ENCODE measurements at regions not wholly inside any gene's neighbourhood (a gene's known extent, or its start where the extent isn't known, plus 50 kb on each side); places are given as distances from the start of the nearest gene placed in this dataset.

GRCh38 chr5:57601996-57602395 lies 119.4 kb upstream of the ACTBL2 start:
- no peak overlapping the region for H3K27ac ChIP-seq
- TF ChIP-seq ZFX (IDR thresholded peaks at IDR 0.05) (no peak), CTCF (conservative IDR thresholded peaks at IDR 0.05) (no peak)

- no peak for TF ChIP-seq ZFX (IDR thresholded peaks at IDR 0.05)
- H3K27ac ChIP-seq, result no peak overlapping the region
Observed at GRCh38 chr5:57600321-57600720, 117.7 kb upstream of the ACTBL2 start.

- no peak overlapping the region for H3K27ac ChIP-seq
- no peak for TF ChIP-seq CTCF (conservative IDR thresholded peaks at IDR 0.05)
- no peak for TF ChIP-seq ZFX (IDR thresholded peaks at IDR 0.05)
Observed at GRCh38 chr5:57598756-57599155, 116.1 kb upstream of the ACTBL2 start.

- TF ChIP-seq CTCF (conservative IDR thresholded peaks at IDR 0.05) (no peak), ZFX (IDR thresholded peaks at IDR 0.05) (no peak)
- no peak overlapping the region for H3K27ac ChIP-seq
Observed at GRCh38 chr5:57598097-57598496, 115.5 kb upstream of the ACTBL2 start.

- no peak for TF ChIP-seq CTCF (conservative IDR thresholded peaks at IDR 0.05)
Observed at GRCh38 chr5:57595523-57595991, 112.9 kb upstream of the ACTBL2 start.

GRCh38 chr5:57594436-57594835 lies 111.8 kb upstream of the ACTBL2 start:
- H3K27ac ChIP-seq, result no peak overlapping the region
- TF ChIP-seq CTCF (conservative IDR thresholded peaks at IDR 0.05), result no peak
- no peak for TF ChIP-seq ZFX (IDR thresholded peaks at IDR 0.05)

More at GRCh38 chr5:57595523-57595991, 112.9 kb upstream of the ACTBL2 start:
- H3K27ac ChIP-seq, result no peak overlapping the region

GRCh38 chr5:57592236-57592635 lies 109.6 kb upstream of the ACTBL2 start:
- TF ChIP-seq ZFX (IDR thresholded peaks at IDR 0.05), result no peak
- no peak for TF ChIP-seq CTCF (conservative IDR thresholded peaks at IDR 0.05)
- H3K27ac ChIP-seq, result no peak overlapping the region

GRCh38 chr5:57586649-57587048 lies 104.0 kb upstream of the ACTBL2 start:
- no peak overlapping the region for H3K27ac ChIP-seq
- TF ChIP-seq ZFX (IDR thresholded peaks at IDR 0.05) (no peak), CTCF (conservative IDR thresholded peaks at IDR 0.05) (no peak)
